Trophoblast cell (in vitro differentiated cells and primary cell): ENCODE measurements at regions not wholly inside any gene's neighbourhood (a gene's known extent, or its start where the extent isn't known, plus 50 kb on each side); places are given as distances from the start of the nearest gene placed in this dataset.

Experiments
- DNase-seq, 2 donors: peaks; one replicate each; pipeline ENCODE4 v3.0.0-alpha.2; 2016
- H2AFZ ChIP-seq: 2 replicates; pipeline ENCODE4 v1.6.1; 2013; ENCODE audit warnings: low read length, moderate library complexity, mild to moderate bottlenecking; ENCODE audit not compliant: insufficient read depth, poor library complexity
- H2AK5ac ChIP-seq: 2 replicates; pipeline ENCODE4 v1.6.1; 2013; ENCODE audit warnings: mild to moderate bottlenecking, low read length
- H2BK120ac ChIP-seq: 2 replicates; pipeline ENCODE4 v1.6.1; 2013; ENCODE audit warnings: low read length, mild to moderate bottlenecking, moderate library complexity; ENCODE audit not compliant: insufficient read depth, poor library complexity
- H2BK12ac ChIP-seq: 2 replicates; pipeline ENCODE4 v1.6.1; 2013; ENCODE audit warnings: mild to moderate bottlenecking, low read length, moderate library complexity
- H2BK5ac ChIP-seq: 2 replicates; pipeline ENCODE4 v1.6.1; 2013; ENCODE audit warnings: low read length, low read depth, moderate library complexity, mild to moderate bottlenecking; ENCODE audit not compliant: poor library complexity
- H3K14ac ChIP-seq: 2 replicates; pipeline ENCODE4 v1.6.1; 2013; ENCODE audit warnings: mild to moderate bottlenecking, low read length
- H3K18ac ChIP-seq: 2 replicates; pipeline ENCODE4 v1.6.1; 2013; ENCODE audit warnings: mild to moderate bottlenecking, low read length
- H3K23ac ChIP-seq: 2 replicates; pipeline ENCODE4 v1.6.1; 2013; ENCODE audit warnings: low read length
- H3K27ac ChIP-seq: 2 replicates; pipeline ENCODE4 v1.5.1; 2013; ENCODE audit warnings: low read depth, mild to moderate bottlenecking, inconsistent platforms, low read length, moderate library complexity
- H3K27me3 ChIP-seq: 2 replicates; pipeline ENCODE4 v1.6.1; 2013; ENCODE audit warnings: inconsistent platforms, mild to moderate bottlenecking, low read length, moderate library complexity; ENCODE audit not compliant: insufficient read depth
- H3K36me3 ChIP-seq, 2 experiments: 1 replicate in 1 of 2; 2 replicates in 1 of 2; pipeline ENCODE4 v1.6.1; 2013; ENCODE audit warnings: low read length in 2 of 2, mild to moderate bottlenecking in 2 of 2, moderate library complexity in 1 of 2; ENCODE audit not compliant: insufficient read depth in 2 of 2, control insufficient read depth in 1 of 2
- H3K4ac ChIP-seq: 2 replicates; pipeline ENCODE4 v1.6.1; 2013; ENCODE audit warnings: low read depth, mild to moderate bottlenecking, low read length, moderate library complexity
- H3K4me1 ChIP-seq, 2 experiments: 1 replicate in 1 of 2; 2 replicates in 1 of 2; pipeline ENCODE4 v1.6.1; 2013; ENCODE audit warnings: low read length in 2 of 2, mild to moderate bottlenecking in 2 of 2, moderate library complexity in 1 of 2; ENCODE audit not compliant: insufficient read depth in 2 of 2, control insufficient read depth in 1 of 2
- H3K4me2 ChIP-seq: 2 replicates; pipeline ENCODE4 v1.6.1; 2013; ENCODE audit warnings: inconsistent platforms, mild to moderate bottlenecking, low read length, moderate library complexity
- H3K4me3 ChIP-seq: 2 replicates; pipeline ENCODE4 v1.5.1; 2013; ENCODE audit warnings: mild to moderate bottlenecking, low read depth, low read length, inconsistent platforms
- H3K79me1 ChIP-seq: one replicate; pipeline ENCODE4 v1.6.1; 2013; ENCODE audit warnings: low read length
- H3K79me2 ChIP-seq: 2 replicates; pipeline ENCODE4 v1.6.1; 2013; ENCODE audit warnings: low read length, mild to moderate bottlenecking; ENCODE audit not compliant: control insufficient read depth, insufficient read depth, poor library complexity
- H3K9ac ChIP-seq: 2 replicates; pipeline ENCODE4 v1.6.1; 2013; ENCODE audit warnings: mild to moderate bottlenecking, low read length
- H3K9me3 ChIP-seq: 2 replicates; pipeline ENCODE4 v1.6.1; 2013; ENCODE audit warnings: low read depth, mild to moderate bottlenecking, control low read depth, inconsistent platforms, low read length; ENCODE audit not compliant: insufficient read depth
- H4K12ac ChIP-seq: 2 replicates; pipeline ENCODE4 v1.6.1; 2013; ENCODE audit warnings: low read depth, mild to moderate bottlenecking, low read length, moderate library complexity
- H4K8ac ChIP-seq: 2 replicates; pipeline ENCODE4 v1.6.1; 2013; ENCODE audit warnings: low read depth, mild to moderate bottlenecking, low read length, moderate library complexity
- H4K91ac ChIP-seq: one replicate; pipeline ENCODE4 v1.6.1; 2013; ENCODE audit warnings: low read depth, mild to moderate bottlenecking, low read length, moderate library complexity
- WGBS: extraction: QIAGEN DNeasy Blood & Tissue Kit; methylation state at CpG from one replicate; pipeline ENCODE4 v1.1.7; 2013; ENCODE audit warnings: missing lambda C conversion rate; ENCODE audit not compliant: insufficient read length, insufficient coverage; ENCODE audit errors: extremely low coverage; 5-methylcytosine and 5-hydroxymethylcytosine counted together

DNA sequence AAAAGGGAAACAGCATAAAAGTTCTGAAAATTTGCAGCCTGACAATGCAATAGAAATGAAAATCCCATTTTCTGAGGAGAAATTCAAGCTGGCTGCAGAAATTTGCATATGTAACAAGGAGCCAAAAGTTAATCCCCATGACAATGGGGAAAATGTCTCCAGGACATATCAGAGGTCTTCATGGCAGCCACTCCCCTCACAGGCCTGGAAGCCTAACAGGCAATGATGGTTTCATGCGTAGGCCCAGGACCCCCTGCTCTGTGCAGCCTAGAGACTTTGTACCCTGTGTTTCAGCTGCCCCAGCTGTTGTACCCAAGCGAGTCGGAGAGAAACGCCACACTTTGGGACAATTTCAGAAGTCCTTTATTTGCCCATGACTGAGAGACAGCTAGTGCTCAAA, 701.3 kb upstream of the KLHL1 start:
- peaks cover 2% of the 10 kb centered on the region for H3K9me3 ChIP-seq
- H3K27ac ChIP-seq, result no peak overlapping the region
- H3K9ac ChIP-seq, result no peak overlapping the region
- no peak overlapping the region for H3K4me2 ChIP-seq
- no peak overlapping the region for H4K91ac ChIP-seq
- no CpG with 5 or more reads among the region's 4 CpGs for WGBS
- no peak overlapping the region for H2BK12ac ChIP-seq
- H2BK120ac ChIP-seq, result no peak overlapping the region
- H3K18ac ChIP-seq, result no peak overlapping the region
- H3K4ac ChIP-seq, result no peak overlapping the region
- H2BK5ac ChIP-seq, result no peak overlapping the region
- no peak overlapping the region for H3K4me3 ChIP-seq
- H3K23ac ChIP-seq, result no peak overlapping the region
- no peak overlapping the region for H3K14ac ChIP-seq
- no peaks in the 10 kb centered on the region for H3K27me3 ChIP-seq
- no peaks in the 10 kb centered on the region for H3K36me3 ChIP-seq
- H3K4me1 ChIP-seq, result no peaks in the 10 kb centered on the region
- H2AFZ ChIP-seq, result no peak overlapping the region
- H3K79me1 ChIP-seq, result no peaks in the 10 kb centered on the region
- DNase-seq, result no peak
- H4K8ac ChIP-seq, result no peak overlapping the region
- no peak overlapping the region for H4K12ac ChIP-seq
- no peak overlapping the region for H2AK5ac ChIP-seq
- no peaks in the 10 kb centered on the region for H3K79me2 ChIP-seq

DNA sequence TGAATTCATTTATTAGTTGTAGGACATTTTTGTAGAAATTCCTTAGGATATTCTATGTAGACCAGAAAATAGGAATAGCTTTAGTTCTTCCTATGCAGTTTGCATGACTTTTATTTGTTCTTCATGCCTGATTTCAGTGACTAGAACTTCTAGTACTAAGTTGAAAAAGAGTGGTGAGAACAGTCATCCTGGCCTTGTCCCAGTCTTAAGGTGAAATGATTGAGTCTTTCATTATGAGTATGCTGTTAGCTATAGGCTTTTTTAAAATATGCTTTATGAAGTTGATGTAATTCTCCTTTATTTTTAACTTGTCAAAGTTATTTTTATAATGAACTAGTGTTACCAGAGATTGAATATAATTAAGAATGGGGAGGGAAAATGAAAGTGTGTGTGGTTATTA, 690.1 kb upstream of the KLHL1 start:
- no peaks in the 10 kb centered on the region for H3K79me2 ChIP-seq
- no peak overlapping the region for H2AK5ac ChIP-seq
- H3K4me3 ChIP-seq, result no peak overlapping the region
- no peak overlapping the region for H4K8ac ChIP-seq
- H2BK120ac ChIP-seq, result no peak overlapping the region
- no peaks in the 10 kb centered on the region for H3K9me3 ChIP-seq
- no peak overlapping the region for H3K4ac ChIP-seq
- H3K27me3 ChIP-seq, result no peaks in the 10 kb centered on the region
- H3K4me2 ChIP-seq, result no peak overlapping the region
- no peak overlapping the region for H2BK5ac ChIP-seq
- H2AFZ ChIP-seq, result no peak overlapping the region
- H3K4me1 ChIP-seq, result no peaks in the 10 kb centered on the region
- no peak overlapping the region for H2BK12ac ChIP-seq
- no peak overlapping the region for H4K12ac ChIP-seq
- H3K14ac ChIP-seq, result no peak overlapping the region
- no peak overlapping the region for H3K23ac ChIP-seq
- H3K36me3 ChIP-seq, result no peaks in the 10 kb centered on the region
- H3K27ac ChIP-seq, result no peak overlapping the region
- no peak overlapping the region for H3K18ac ChIP-seq
- H4K91ac ChIP-seq, result no peak overlapping the region
- H3K79me1 ChIP-seq, result no peaks in the 10 kb centered on the region
- DNase-seq, result no peak
- no peak overlapping the region for H3K9ac ChIP-seq

DNA sequence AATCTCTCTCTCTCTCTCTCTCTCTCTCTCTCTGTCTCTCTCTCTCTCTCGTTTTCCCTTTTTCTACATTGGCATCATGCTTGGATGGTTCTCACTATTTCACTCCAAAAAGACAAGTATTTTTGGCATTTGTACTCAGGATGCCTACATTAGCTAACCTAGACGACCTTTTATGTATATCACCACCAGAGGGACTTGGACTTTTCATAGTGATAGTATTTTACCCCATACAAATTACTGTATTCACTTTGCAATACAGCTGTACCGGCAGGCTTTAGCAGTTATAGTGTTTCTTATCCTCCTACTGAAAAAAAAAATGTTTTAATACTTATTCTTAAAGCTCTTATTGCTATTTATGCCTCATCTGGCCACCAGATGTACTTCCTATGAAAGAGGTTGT, 687.2 kb upstream of the KLHL1 start:
- Histone ChIP-seq H3K79me2 (no peaks in the 10 kb centered on the region), H3K4me3 (no peak overlapping the region), H3K36me3 (no peaks in the 10 kb centered on the region), H3K27ac (no peak overlapping the region), H3K9ac (no peak overlapping the region), H3K14ac (no peak overlapping the region), H3K27me3 (no peaks in the 10 kb centered on the region), H3K18ac (no peak overlapping the region), H3K4me2 (no peak overlapping the region), H3K9me3 (no peaks in the 10 kb centered on the region), H2BK120ac (no peak overlapping the region), H2AK5ac (no peak overlapping the region), H3K79me1 (no peaks in the 10 kb centered on the region), H3K23ac (no peak overlapping the region), H4K12ac (no peak overlapping the region), H2BK12ac (no peak overlapping the region), H2BK5ac (no peak overlapping the region), H2AFZ (no peak overlapping the region), H4K8ac (no peak overlapping the region), H3K4ac (no peak overlapping the region), H3K4me1 (no peaks in the 10 kb centered on the region), H4K91ac (no peak overlapping the region)
- WGBS, result no CpG with 5 or more reads among the region's 3 CpGs
- DNase-seq, result no peak

DNA sequence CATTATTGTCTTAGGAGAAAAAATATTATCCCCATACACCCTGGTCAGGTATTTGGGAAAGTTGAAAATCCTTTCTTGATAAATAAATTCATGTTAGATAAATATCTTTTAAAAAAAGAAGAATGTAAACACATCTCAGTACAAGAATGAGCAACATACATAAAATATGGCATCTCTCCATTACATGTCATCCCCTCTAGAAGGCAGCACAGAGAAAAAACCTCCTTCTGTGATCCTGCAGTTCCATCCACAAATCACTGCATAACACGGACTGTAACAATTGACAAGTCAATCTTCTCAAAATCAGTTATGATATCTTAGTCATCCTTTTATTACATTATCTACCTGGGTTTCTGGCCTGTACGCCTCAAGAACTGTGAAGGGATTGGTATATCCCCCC, 683.9 kb upstream of the KLHL1 start:
- Histone ChIP-seq H3K9ac (no peak overlapping the region), H3K4me2 (no peak overlapping the region), H3K23ac (no peak overlapping the region), H3K27me3 (no peaks in the 10 kb centered on the region), H3K79me2 (no peaks in the 10 kb centered on the region), H3K9me3 (no peaks in the 10 kb centered on the region), H3K27ac (no peak overlapping the region), H2AFZ (no peak overlapping the region), H2BK5ac (no peak overlapping the region), H3K4me1 (no peaks in the 10 kb centered on the region), H3K79me1 (no peaks in the 10 kb centered on the region), H2AK5ac (no peak overlapping the region), H4K91ac (no peak overlapping the region), H3K18ac (no peak overlapping the region), H4K12ac (no peak overlapping the region), H2BK12ac (no peak overlapping the region), H3K14ac (no peak overlapping the region), H4K8ac (no peak overlapping the region), H3K36me3 (no peaks in the 10 kb centered on the region), H3K4ac (no peak overlapping the region), H2BK120ac (no peak overlapping the region), H3K4me3 (no peak overlapping the region)
- WGBS, result no CpG with 5 or more reads among the region's 2 CpGs
- DNase-seq, result no peak

DNA sequence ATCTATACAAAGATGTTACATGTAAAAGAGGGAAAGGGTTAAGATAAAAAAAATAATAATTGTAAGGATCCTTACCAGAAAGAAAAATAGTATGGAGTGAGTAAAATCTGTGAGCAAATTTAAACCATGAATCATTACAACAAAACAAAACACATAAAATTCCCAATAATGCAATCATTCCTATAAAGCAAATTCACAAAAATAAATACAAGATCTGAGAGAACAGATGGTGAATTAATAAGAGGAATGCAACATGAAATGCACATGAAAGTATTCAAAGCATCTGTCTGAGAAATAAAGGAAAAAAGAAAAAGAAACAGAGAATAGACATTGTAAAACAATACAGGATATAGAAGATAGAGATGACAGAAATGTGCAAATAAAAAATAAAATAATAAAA, 681.5 kb upstream of the KLHL1 start:
- Histone ChIP-seq H3K4me3 (no peak overlapping the region), H3K36me3 (no peaks in the 10 kb centered on the region), H3K14ac (no peak overlapping the region), H4K12ac (no peak overlapping the region), H2BK12ac (no peak overlapping the region), H2BK5ac (no peak overlapping the region), H3K27me3 (no peaks in the 10 kb centered on the region), H3K9me3 (no peaks in the 10 kb centered on the region), H3K79me1 (no peaks in the 10 kb centered on the region), H3K9ac (no peak overlapping the region), H3K23ac (no peak overlapping the region), H3K4me2 (no peak overlapping the region), H2BK120ac (no peak overlapping the region), H2AK5ac (no peak overlapping the region), H3K27ac (no peak overlapping the region), H3K79me2 (no peaks in the 10 kb centered on the region), H4K8ac (no peak overlapping the region), H4K91ac (no peak overlapping the region), H3K4me1 (no peaks in the 10 kb centered on the region), H2AFZ (no peak overlapping the region), H3K18ac (no peak overlapping the region), H3K4ac (no peak overlapping the region)
- DNase-seq, result no peak
